ENCODE measurements at regions not wholly inside any gene's neighbourhood (a gene's known extent, or its start where the extent isn't known, plus 50 kb on each side); places are given as distances from the start of the nearest gene placed in this dataset.

DNA sequence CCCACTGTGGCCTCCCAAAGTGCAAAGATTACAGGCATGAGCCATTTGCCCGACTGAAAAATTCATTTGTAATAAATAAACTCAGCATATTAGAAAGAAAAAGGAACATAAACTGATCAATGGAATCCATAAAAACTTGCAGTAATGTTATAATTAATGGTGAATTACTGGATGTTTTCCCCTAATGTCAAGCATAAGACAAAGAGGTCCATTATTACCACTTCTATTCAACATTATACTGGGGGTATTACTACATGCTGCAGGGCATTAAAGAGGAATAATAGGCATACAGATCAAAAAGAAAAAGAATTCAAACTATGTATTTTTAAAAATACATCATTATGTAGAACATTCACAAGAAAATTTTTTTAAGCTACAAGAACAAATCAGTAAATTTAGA, 926.8 kb downstream of the LRFN5 start:
- H3K9me3 ChIP-seq = no peaks in the 10 kb centered on the region
- no peaks in the 10 kb centered on the region for H3K79me2 ChIP-seq (ENCODE audit: insufficient read depth)
- no peak overlapping the region for H3K4me3 ChIP-seq (ENCODE audit: low read depth in 2 of 2, low read length in 1 of 2)
- CTCF ChIA-PET = no interaction called here
- no peaks in the 10 kb centered on the region for H4K20me1 ChIP-seq (ENCODE audit: insufficient read depth)
- POLR2A ChIA-PET = no interaction called here
- no peak overlapping the region for H3K9ac ChIP-seq
- no peaks in the 10 kb centered on the region for H3K36me3 ChIP-seq (replicated peaks in 1 of 2; ENCODE audit: control insufficient read depth in 1 of 2, insufficient read depth in 2 of 2, low read length in 1 of 2)
- no peak for DNase-seq
- no peaks in the 10 kb centered on the region for H3K4me1 ChIP-seq (ENCODE audit: control insufficient read depth in 1 of 2, insufficient read depth in 2 of 2, low read depth in 1 of 2, low read length in 1 of 2)
- 0% methylated on average over 1 of the region's 1 CpG for WGBS (ENCODE audit: low lambda C conversion rate)
- no peak overlapping the region for H3K4me2 ChIP-seq
- no peaks in the 10 kb centered on the region for H3K27me3 ChIP-seq (ENCODE audit: insufficient read depth)
- H3K27ac ChIP-seq (ENCODE audit: low read depth in 2 of 2, low read length in 1 of 2) = no peak overlapping the region
- H2AFZ ChIP-seq (ENCODE audit: low read depth) = no peak overlapping the region
- no peak for TF ChIP-seq TEAD4 (IDR thresholded peaks at IDR 0.05; ENCODE audit: borderline replicate concordance, insufficient read depth)
- TF ChIP-seq FOXM1 (IDR thresholded peaks at IDR 0.05; ENCODE audit: low read depth) = no peak
- no peak for TF ChIP-seq SIN3A (IDR thresholded peaks at IDR 0.05; ENCODE audit: borderline replicate concordance, low read depth, low read length)
- TF ChIP-seq MEF2A (IDR thresholded peaks at IDR 0.05; ENCODE audit: borderline replicate concordance, low read depth) = no peak
- TF ChIP-seq FOSL2 (IDR thresholded peaks at IDR 0.05; ENCODE audit: borderline replicate concordance, low read depth) = no peak
- H3F3A ChIP-seq (replicated peaks; ENCODE audit: insufficient read depth) = no peaks in the 10 kb centered on the region
- no peaks in the 10 kb centered on the region for H3K9me2 ChIP-seq

DNA sequence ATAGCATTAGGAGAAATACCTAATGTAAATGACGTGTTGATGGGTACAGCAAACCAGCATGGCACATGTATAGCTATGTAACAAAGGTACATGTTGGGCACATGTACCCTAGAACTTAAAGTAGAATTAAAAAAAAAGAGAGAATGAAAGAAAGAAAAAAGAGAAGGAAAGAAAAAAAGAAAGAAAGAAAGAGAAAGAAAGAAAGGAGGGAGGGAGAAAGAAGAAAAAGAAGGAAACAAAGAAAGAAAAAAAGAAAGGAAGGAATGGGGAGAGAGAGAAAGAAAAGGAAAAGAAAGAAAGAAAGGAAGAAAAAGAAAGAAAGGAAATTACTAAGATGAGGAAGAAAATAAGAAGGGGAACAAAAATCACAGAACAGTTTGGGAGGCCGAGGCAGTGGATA, 925.5 kb downstream of the LRFN5 start:
- no peak for DNase-seq
- H3F3A ChIP-seq (replicated peaks; ENCODE audit: insufficient read depth) = no peaks in the 10 kb centered on the region
- no peaks in the 10 kb centered on the region for H3K9me2 ChIP-seq
- CTCF ChIA-PET = no interaction called here
- POLR2A ChIA-PET = no interaction called here
- H3K79me2 ChIP-seq (ENCODE audit: insufficient read depth) = no peaks in the 10 kb centered on the region
- H2AFZ ChIP-seq (ENCODE audit: low read depth) = no peak overlapping the region
- no peaks in the 10 kb centered on the region for H3K27me3 ChIP-seq (ENCODE audit: insufficient read depth)
- H3K4me3 ChIP-seq (ENCODE audit: low read depth in 2 of 2, low read length in 1 of 2) = no peak overlapping the region
- WGBS (ENCODE audit: low lambda C conversion rate) = 4% methylated on average over 2 of the region's 2 CpGs
- H3K9me3 ChIP-seq = no peaks in the 10 kb centered on the region
- no peak for TF ChIP-seq TEAD4 (IDR thresholded peaks at IDR 0.05; ENCODE audit: borderline replicate concordance, insufficient read depth)
- no peak for TF ChIP-seq MEF2A (IDR thresholded peaks at IDR 0.05; ENCODE audit: borderline replicate concordance, low read depth)
- no peak for TF ChIP-seq CHD2 (IDR thresholded peaks at IDR 0.05; ENCODE audit: low read length, partially characterized antibody)
- no peak for TF ChIP-seq FOXJ3 (CRISPR knock-in tag; IDR thresholded peaks at IDR 0.05)
- TF ChIP-seq, protein P1, sequence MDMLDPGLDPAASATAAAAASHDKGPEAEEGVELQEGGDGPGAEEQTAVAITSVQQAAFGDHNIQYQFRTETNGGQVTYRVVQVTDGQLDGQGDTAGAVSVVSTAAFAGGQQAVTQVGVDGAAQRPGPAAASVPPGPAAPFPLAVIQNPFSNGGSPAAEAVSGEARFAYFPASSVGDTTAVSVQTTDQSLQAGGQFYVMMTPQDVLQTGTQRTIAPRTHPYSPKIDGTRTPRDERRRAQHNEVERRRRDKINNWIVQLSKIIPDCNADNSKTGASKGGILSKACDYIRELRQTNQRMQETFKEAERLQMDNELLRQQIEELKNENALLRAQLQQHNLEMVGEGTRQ (IDR thresholded peaks at IDR 0.05; ENCODE audit: borderline replicate concordance, low read depth, low read length) = no peak
- TF ChIP-seq, protein P2, sequence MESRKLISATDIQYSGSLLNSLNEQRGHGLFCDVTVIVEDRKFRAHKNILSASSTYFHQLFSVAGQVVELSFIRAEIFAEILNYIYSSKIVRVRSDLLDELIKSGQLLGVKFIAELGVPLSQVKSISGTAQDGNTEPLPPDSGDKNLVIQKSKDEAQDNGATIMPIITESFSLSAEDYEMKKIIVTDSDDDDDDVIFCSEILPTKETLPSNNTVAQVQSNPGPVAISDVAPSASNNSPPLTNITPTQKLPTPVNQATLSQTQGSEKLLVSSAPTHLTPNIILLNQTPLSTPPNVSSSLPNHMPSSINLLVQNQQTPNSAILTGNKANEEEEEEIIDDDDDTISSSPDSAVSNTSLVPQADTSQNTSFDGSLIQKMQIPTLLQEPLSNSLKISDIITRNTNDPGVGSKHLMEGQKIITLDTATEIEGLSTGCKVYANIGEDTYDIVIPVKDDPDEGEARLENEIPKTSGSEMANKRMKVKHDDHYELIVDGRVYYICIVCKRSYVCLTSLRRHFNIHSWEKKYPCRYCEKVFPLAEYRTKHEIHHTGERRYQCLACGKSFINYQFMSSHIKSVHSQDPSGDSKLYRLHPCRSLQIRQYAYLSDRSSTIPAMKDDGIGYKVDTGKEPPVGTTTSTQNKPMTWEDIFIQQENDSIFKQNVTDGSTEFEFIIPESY (IDR thresholded peaks at IDR 0.05; ENCODE audit: borderline replicate concordance, low read depth) = no peak
- TF ChIP-seq FOSL2 (IDR thresholded peaks at IDR 0.05; ENCODE audit: borderline replicate concordance, low read depth) = no peak
- TF ChIP-seq, protein P3, sequence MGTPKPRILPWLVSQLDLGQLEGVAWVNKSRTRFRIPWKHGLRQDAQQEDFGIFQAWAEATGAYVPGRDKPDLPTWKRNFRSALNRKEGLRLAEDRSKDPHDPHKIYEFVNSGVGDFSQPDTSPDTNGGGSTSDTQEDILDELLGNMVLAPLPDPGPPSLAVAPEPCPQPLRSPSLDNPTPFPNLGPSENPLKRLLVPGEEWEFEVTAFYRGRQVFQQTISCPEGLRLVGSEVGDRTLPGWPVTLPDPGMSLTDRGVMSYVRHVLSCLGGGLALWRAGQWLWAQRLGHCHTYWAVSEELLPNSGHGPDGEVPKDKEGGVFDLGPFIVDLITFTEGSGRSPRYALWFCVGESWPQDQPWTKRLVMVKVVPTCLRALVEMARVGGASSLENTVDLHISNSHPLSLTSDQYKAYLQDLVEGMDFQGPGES (IDR thresholded peaks at IDR 0.05; ENCODE audit: low read depth, low read length) = no peak
- TF ChIP-seq EP300 (IDR thresholded peaks at IDR 0.05; ENCODE audit: borderline replicate concordance in 1 of 2, low read depth in 1 of 2, low read length in 1 of 2) = no peak
- TF ChIP-seq RAD21 (IDR thresholded peaks at IDR 0.05; ENCODE audit: low read length) = no peak
- no peak for TF ChIP-seq GATA2 (CRISPR knock-in tag; IDR thresholded peaks at IDR 0.05)
- no peak for TF ChIP-seq SMC3 (IDR thresholded peaks at IDR 0.05; ENCODE audit: low read depth, low read length)
- TF ChIP-seq RCOR1 (IDR thresholded peaks at IDR 0.05; ENCODE audit: low read length) = no peak
- TF ChIP-seq TAF1 (IDR thresholded peaks at IDR 0.05; ENCODE audit: borderline replicate concordance, low read depth, low read length) = no peak
- TF ChIP-seq GABPA (IDR thresholded peaks at IDR 0.05; ENCODE audit: low read depth) = no peak
- TF ChIP-seq, protein P4, sequence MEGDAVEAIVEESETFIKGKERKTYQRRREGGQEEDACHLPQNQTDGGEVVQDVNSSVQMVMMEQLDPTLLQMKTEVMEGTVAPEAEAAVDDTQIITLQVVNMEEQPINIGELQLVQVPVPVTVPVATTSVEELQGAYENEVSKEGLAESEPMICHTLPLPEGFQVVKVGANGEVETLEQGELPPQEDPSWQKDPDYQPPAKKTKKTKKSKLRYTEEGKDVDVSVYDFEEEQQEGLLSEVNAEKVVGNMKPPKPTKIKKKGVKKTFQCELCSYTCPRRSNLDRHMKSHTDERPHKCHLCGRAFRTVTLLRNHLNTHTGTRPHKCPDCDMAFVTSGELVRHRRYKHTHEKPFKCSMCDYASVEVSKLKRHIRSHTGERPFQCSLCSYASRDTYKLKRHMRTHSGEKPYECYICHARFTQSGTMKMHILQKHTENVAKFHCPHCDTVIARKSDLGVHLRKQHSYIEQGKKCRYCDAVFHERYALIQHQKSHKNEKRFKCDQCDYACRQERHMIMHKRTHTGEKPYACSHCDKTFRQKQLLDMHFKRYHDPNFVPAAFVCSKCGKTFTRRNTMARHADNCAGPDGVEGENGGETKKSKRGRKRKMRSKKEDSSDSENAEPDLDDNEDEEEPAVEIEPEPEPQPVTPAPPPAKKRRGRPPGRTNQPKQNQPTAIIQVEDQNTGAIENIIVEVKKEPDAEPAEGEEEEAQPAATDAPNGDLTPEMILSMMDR (IDR thresholded peaks at IDR 0.05) = no peak
- TF ChIP-seq, protein P5, sequence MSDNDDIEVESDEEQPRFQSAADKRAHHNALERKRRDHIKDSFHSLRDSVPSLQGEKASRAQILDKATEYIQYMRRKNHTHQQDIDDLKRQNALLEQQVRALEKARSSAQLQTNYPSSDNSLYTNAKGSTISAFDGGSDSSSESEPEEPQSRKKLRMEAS (IDR thresholded peaks at IDR 0.05; ENCODE audit: low read depth) = no peak
- no peak for TF ChIP-seq YY1 (IDR thresholded peaks at IDR 0.05; ENCODE audit: low read depth)
- TF ChIP-seq, protein P6, sequence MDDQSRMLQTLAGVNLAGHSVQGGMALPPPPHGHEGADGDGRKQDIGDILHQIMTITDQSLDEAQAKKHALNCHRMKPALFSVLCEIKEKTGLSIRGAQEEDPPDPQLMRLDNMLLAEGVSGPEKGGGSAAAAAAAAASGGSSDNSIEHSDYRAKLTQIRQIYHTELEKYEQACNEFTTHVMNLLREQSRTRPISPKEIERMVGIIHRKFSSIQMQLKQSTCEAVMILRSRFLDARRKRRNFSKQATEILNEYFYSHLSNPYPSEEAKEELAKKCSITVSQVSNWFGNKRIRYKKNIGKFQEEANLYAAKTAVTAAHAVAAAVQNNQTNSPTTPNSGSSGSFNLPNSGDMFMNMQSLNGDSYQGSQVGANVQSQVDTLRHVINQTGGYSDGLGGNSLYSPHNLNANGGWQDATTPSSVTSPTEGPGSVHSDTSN (IDR thresholded peaks at IDR 0.05) = no peak
- H3K4me1 ChIP-seq (ENCODE audit: control insufficient read depth in 1 of 2, insufficient read depth in 2 of 2, low read depth in 1 of 2, low read length in 1 of 2) = no peaks in the 10 kb centered on the region
- no peaks in the 10 kb centered on the region for H3K36me3 ChIP-seq (replicated peaks in 1 of 2; ENCODE audit: control insufficient read depth in 1 of 2, insufficient read depth in 2 of 2, low read length in 1 of 2)
- no peaks in the 10 kb centered on the region for H4K20me1 ChIP-seq (ENCODE audit: insufficient read depth)
- no peak overlapping the region for H3K27ac ChIP-seq (ENCODE audit: low read depth in 2 of 2, low read length in 1 of 2)
- H3K9ac ChIP-seq = no peak overlapping the region
- H3K4me2 ChIP-seq = no peak overlapping the region

Data from SK-N-SH (cell line).